ENCODE measurements at regions not wholly inside any gene's neighbourhood (a gene's known extent, or its start where the extent isn't known, plus 50 kb on each side); places are given as distances from the start of the nearest gene placed in this dataset.

- TF ChIP-seq POLR2AphosphoS5 (IDR thresholded peaks at IDR 0.05; ENCODE audit: low read depth, low read length) (no peak), REST (IDR thresholded peaks at IDR 0.05; ENCODE audit: insufficient read depth in 1 of 2, low read depth in 2 of 2, low read length in 2 of 2) (no peak)
Measured at GRCh38 chr5:97877588-97877987, 694.5 kb upstream of the RIOK2 start.
